ENCODE measurements at regions not wholly inside any gene's neighbourhood (a gene's known extent, or its start where the extent isn't known, plus 50 kb on each side); places are given as distances from the start of the nearest gene placed in this dataset.
A peak's percentile ranks its signal among the peaks of the same experiment; 100 is the strongest.

DNA sequence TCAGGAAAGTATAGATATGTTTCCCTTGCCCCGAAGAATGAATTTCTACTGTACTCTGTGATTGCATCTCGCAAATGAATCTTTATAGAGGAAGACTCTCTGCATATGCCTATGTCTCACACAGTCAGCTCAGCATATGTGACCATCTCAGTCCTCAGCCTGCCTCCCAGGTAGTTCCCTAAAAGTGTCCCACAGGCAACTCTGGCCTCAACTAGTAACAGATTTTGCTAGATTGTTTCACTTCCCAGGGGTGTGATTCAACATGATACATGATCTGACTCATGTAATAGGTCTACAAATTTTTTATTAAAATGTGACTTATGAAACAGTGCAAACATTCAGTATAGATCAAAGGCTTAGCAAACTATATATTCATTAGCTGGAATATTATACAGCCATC is 296.6 kb upstream of the CRIM1 start:
- TF ChIP-seq POLR2A (IDR thresholded peaks at IDR 0.05) = no peak
- TF ChIP-seq, protein P1, sequence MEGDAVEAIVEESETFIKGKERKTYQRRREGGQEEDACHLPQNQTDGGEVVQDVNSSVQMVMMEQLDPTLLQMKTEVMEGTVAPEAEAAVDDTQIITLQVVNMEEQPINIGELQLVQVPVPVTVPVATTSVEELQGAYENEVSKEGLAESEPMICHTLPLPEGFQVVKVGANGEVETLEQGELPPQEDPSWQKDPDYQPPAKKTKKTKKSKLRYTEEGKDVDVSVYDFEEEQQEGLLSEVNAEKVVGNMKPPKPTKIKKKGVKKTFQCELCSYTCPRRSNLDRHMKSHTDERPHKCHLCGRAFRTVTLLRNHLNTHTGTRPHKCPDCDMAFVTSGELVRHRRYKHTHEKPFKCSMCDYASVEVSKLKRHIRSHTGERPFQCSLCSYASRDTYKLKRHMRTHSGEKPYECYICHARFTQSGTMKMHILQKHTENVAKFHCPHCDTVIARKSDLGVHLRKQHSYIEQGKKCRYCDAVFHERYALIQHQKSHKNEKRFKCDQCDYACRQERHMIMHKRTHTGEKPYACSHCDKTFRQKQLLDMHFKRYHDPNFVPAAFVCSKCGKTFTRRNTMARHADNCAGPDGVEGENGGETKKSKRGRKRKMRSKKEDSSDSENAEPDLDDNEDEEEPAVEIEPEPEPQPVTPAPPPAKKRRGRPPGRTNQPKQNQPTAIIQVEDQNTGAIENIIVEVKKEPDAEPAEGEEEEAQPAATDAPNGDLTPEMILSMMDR (IDR thresholded peaks at IDR 0.05) = no peak
- DNase-seq = peak in 1 of 5 donors; percentile 17
- Histone ChIP-seq H3K36me3 (no peaks in the 10 kb centered on the region), H3K27me3 (peaks cover 0 to 5% (median 0%) of the 10 kb centered on the region in 9 donors), H3K4me1 (peaks cover 0 to 4% (median 0%) of the 10 kb centered on the region in 12 donors), H3K27ac (no peak overlapping the region), H3K4me3 (no peak overlapping the region), H3K9me3 (peaks cover 0 to 3% (median 0%) of the 10 kb centered on the region in 12 donors)
- intact Hi-C loops (cut with DNase I) = no loop called here
- WGBS, 4 donors = 68 to 95% (median 70%) methylated on average over 2 of the region's 2 CpGs
- no peak for ATAC-seq

- peaks cover 0 to 4% (median 0%) of the 10 kb centered on the region in 12 donors for H3K4me1 ChIP-seq
- no peaks in the 10 kb centered on the region for H3K36me3 ChIP-seq
- peaks cover 0 to 5% (median 0%) of the 10 kb centered on the region in 9 donors for H3K27me3 ChIP-seq
- DNase-seq (no peak), ATAC-seq (no peak)
- 45 to 67% (median 60%) methylated on average over 3 of the region's 3 CpGs for WGBS, 4 donors
- TF ChIP-seq POLR2A (IDR thresholded peaks at IDR 0.05) = no peak
- TF ChIP-seq, protein P1 (IDR thresholded peaks at IDR 0.05) = no peak
- H3K4me3 ChIP-seq = no peak overlapping the region
- H3K27ac ChIP-seq = no peak overlapping the region
- intact Hi-C loops (cut with DNase I) = no loop called here
- H3K9me3 ChIP-seq = peaks cover 0 to 3% (median 0%) of the 10 kb centered on the region in 12 donors
These were observed 297.5 kb upstream of the CRIM1 start for GRCh38 chr2:36058076-36058475.

GRCh38 chr2:36052819-36053218 is 302.8 kb upstream of the CRIM1 start:
- Histone ChIP-seq H3K36me3 (no peaks in the 10 kb centered on the region), H3K4me1 (no peaks in the 10 kb centered on the region), H3K4me3 (no peak overlapping the region), H3K9me3 (peaks cover 0 to 7% (median 0%) of the 10 kb centered on the region in 12 donors), H3K27ac (no peak overlapping the region), H3K27me3 (no peaks in the 10 kb centered on the region)
- 70 to 84% (median 78%) methylated on average over 1 of the region's 1 CpG for WGBS, 4 donors
- intact Hi-C loops (cut with DNase I) = no loop called here
- DNase-seq (no peak), ATAC-seq (no peak)
- TF ChIP-seq POLR2A (IDR thresholded peaks at IDR 0.05) = no peak
- TF ChIP-seq, protein P1 (IDR thresholded peaks at IDR 0.05) = no peak

DNA sequence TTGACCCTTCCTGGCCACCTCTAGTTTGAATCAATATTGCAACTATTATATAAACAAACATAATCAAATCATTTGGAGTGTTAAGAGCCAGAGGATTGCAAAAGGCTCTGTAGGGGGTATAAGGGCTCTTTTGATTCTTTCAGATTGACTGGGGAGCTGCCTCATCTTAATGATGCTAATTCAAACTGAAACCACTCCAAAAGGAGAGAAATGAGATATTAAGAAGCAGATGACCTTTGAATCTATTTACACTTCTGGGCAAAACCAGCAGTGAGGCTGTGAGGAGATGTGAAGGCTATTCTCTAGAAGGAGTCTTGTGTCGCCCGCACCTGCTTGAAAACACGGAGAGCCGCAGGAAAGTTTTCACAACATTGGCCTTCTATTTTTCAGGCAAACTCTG is 311.2 kb upstream of the CRIM1 start:
- no peaks in the 10 kb centered on the region for H3K27me3 ChIP-seq
- no peak overlapping the region for H3K27ac ChIP-seq
- H3K4me1 ChIP-seq = no peaks in the 10 kb centered on the region
- H3K9me3 ChIP-seq = peaks cover 0 to 3% (median 0%) of the 10 kb centered on the region in 12 donors
- no peak for ATAC-seq
- DNase-seq = no peak
- no peaks in the 10 kb centered on the region for H3K36me3 ChIP-seq
- intact Hi-C loops (cut with DNase I) = no loop called here
- no peak for TF ChIP-seq POLR2A (IDR thresholded peaks at IDR 0.05)
- TF ChIP-seq, protein P1 (IDR thresholded peaks at IDR 0.05) = no peak
- 93 to 96% (median 95%) methylated on average over 4 of the region's 4 CpGs for WGBS, 4 donors
- no peak overlapping the region for H3K4me3 ChIP-seq
